Gastrocnemius medialis (tissue), 4 donors: ENCODE measurements at regions not wholly inside any gene's neighbourhood (a gene's known extent, or its start where the extent isn't known, plus 50 kb on each side); places are given as distances from the start of the nearest gene placed in this dataset.

Source experiments
- POLR2A ChIP-seq, 2 donors: fragments of 450-650 bp; IDR thresholded peaks; one replicate each; pipeline ENCODE4 v1.6.1; 2017; ENCODE audit warnings: antibody characterized with exemption in 2 of 2, mild to moderate bottlenecking in 2 of 2, moderate library complexity in 2 of 2
- TF ChIP-seq, protein P1 (sequence below), 5 experiments: fragments of 450-650 bp in 3 of 5; fragments of 200-600 bp in 2 of 5; sonication (generic) in 2 of 5; IDR thresholded peaks in 4 of 5; conservative IDR thresholded peaks in 1 of 5; 1 replicate in 4 of 5; 2 replicates in 1 of 5; pipeline ENCODE4 v1.5.1; 2016 to 2019; ENCODE audit warnings: antibody characterized with exemption in 5 of 5, mild to moderate bottlenecking in 3 of 5, moderate library complexity in 3 of 5

DNA sequence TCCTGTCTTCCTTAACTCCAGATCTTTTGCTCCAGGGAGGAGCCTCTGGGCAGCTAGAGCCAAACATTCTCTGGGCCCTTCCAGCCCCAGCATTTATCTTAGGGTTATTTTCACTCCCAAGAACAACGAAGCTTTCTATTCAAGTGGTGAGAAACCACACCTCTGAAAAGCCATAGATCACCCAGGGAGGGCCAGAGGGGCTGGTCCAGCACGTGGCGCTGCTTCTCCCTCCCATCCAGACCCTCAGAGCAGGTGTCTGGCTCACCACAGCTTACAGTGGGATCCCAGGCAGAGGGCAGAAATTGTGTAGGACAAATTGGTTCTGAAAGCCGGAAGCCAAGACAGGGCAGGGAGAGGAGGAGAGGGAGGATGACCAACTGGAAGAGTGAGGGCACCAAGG, 74.0 kb upstream of the PKDCC start:
- TF ChIP-seq POLR2A (IDR thresholded peaks at IDR 0.05): no peak
- TF ChIP-seq, protein P1, sequence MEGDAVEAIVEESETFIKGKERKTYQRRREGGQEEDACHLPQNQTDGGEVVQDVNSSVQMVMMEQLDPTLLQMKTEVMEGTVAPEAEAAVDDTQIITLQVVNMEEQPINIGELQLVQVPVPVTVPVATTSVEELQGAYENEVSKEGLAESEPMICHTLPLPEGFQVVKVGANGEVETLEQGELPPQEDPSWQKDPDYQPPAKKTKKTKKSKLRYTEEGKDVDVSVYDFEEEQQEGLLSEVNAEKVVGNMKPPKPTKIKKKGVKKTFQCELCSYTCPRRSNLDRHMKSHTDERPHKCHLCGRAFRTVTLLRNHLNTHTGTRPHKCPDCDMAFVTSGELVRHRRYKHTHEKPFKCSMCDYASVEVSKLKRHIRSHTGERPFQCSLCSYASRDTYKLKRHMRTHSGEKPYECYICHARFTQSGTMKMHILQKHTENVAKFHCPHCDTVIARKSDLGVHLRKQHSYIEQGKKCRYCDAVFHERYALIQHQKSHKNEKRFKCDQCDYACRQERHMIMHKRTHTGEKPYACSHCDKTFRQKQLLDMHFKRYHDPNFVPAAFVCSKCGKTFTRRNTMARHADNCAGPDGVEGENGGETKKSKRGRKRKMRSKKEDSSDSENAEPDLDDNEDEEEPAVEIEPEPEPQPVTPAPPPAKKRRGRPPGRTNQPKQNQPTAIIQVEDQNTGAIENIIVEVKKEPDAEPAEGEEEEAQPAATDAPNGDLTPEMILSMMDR (IDR thresholded peaks at IDR 0.05 in 4 of 5, conservative IDR thresholded peaks at IDR 0.05 in 1 of 5): no peak
